H1 (cell line): ENCODE measurements at regions not wholly inside any gene's neighbourhood (a gene's known extent, or its start where the extent isn't known, plus 50 kb on each side); places are given as distances from the start of the nearest gene placed in this dataset.
A peak's percentile ranks its signal among the peaks of the same experiment; 100 is the strongest.

Source experiments
- CTCF ChIA-PET: fragments of 300-600 bp; sonication (Branson Sonifier 250); formaldehyde crosslinking; loops from one replicate; lab custom pipeline; 2021; ENCODE audit not compliant: partially characterized antibody; lab: Charles Lee
- POLR2A ChIA-PET: fragments of 300-600 bp; sonication (Branson Sonifier 250); formaldehyde crosslinking; loops from one replicate; lab custom pipeline; 2021; ENCODE audit warnings: inconsistent platforms; ENCODE audit not compliant: partially characterized antibody; lab: Charles Lee
- DNase-seq, 2 experiments: peaks; one replicate each; pipeline versions ENCODE4 v3.0.0 to v3.0.0-alpha.2; 2010 to 2022; ENCODE audit warnings: low spot score in 2 of 2, low read depth in 1 of 2, mixed read lengths in 1 of 2
- FAIRE-seq: peaks from 2 replicates; lab custom pipeline; 2011; peaks lifted over from hg19 to GRCh38; lab: Jason Lieb, UNC
- H2AFZ ChIP-seq: 2 replicates; pipeline ENCODE4 v1.8.1; 2012; ENCODE audit warnings: low read length, inconsistent platforms
- H2AK5ac ChIP-seq: 2 replicates; pipeline ENCODE4 v1.6.1; 2013; ENCODE audit warnings: low read depth, low read length
- H2BK120ac ChIP-seq: replicated peaks from 2 replicates; pipeline ENCODE3; 2013; ENCODE audit warnings: low read depth, low read length, inconsistent platforms
- H2BK12ac ChIP-seq: 2 replicates; pipeline ENCODE4 v1.6.1; 2013; ENCODE audit warnings: low read depth, low read length
- H2BK15ac ChIP-seq: 2 replicates; pipeline ENCODE4 v1.6.1; 2013; ENCODE audit warnings: low read length
- H2BK20ac ChIP-seq: 2 replicates; pipeline ENCODE4 v1.6.1; 2013; ENCODE audit warnings: low read length
- H2BK5ac ChIP-seq: 2 replicates; pipeline ENCODE4 v1.6.1; 2013; ENCODE audit warnings: low read depth, low read length
- H3K14ac ChIP-seq: 2 replicates; pipeline ENCODE4 v1.6.1; 2013; ENCODE audit warnings: inconsistent platforms; ENCODE audit not compliant: insufficient read length
- H3K18ac ChIP-seq: 2 replicates; pipeline ENCODE4 v1.6.1; 2013; ENCODE audit warnings: low read length; ENCODE audit errors: extremely low read depth
- H3K23ac ChIP-seq: 2 replicates; pipeline ENCODE4 v1.6.1; 2013; ENCODE audit warnings: inconsistent platforms; ENCODE audit not compliant: insufficient read length
- H3K23me2 ChIP-seq: 2 replicates; pipeline ENCODE4 v1.6.1; 2013; ENCODE audit warnings: low read depth, low read length
- H3K27ac ChIP-seq: 2 replicates; pipeline ENCODE4 v1.6.1; 2011; ENCODE audit warnings: low read depth, low read length, inconsistent platforms
- H3K27me3 ChIP-seq, 4 experiments: replicated peaks in 1 of 4; 1 replicate in 1 of 4; 2 replicates in 3 of 4; pipeline versions ENCODE4 v1.6.1 to v1.8.1; 2011 to 2013; ENCODE audit warnings: low read length in 3 of 4, mild to moderate bottlenecking in 3 of 4, inconsistent platforms in 2 of 4, mixed read lengths in 2 of 4, moderate library complexity in 1 of 4; ENCODE audit not compliant: control insufficient read depth in 3 of 4, insufficient read depth in 3 of 4; ENCODE audit errors: extremely low read depth in 1 of 4
- H3K36me3 ChIP-seq, 4 experiments: 2 replicates each; pipeline versions ENCODE4 v1.6.1 to v1.8.1; 2011 to 2013; ENCODE audit warnings: mild to moderate bottlenecking in 4 of 4, low read length in 3 of 4, moderate library complexity in 2 of 4, control low read depth in 1 of 4, inconsistent platforms in 1 of 4; ENCODE audit not compliant: insufficient read depth in 4 of 4, control insufficient read depth in 2 of 4
- H3K4ac ChIP-seq: replicated peaks from 2 replicates; pipeline ENCODE3; 2013; ENCODE audit warnings: low read length, low read depth, mixed read lengths, inconsistent platforms; ENCODE audit not compliant: insufficient read length
- H3K4me1 ChIP-seq, 4 experiments: replicated peaks in 1 of 4; 1 replicate in 1 of 4; 2 replicates in 3 of 4; pipeline versions ENCODE4 v1.6.1 to v1.8.1; 2011 to 2013; ENCODE audit warnings: low read length in 3 of 4, inconsistent platforms in 2 of 4, mixed read lengths in 1 of 4; ENCODE audit not compliant: insufficient read depth in 4 of 4, control insufficient read depth in 3 of 4
- H3K4me2 ChIP-seq, 2 experiments: 2 replicates each; pipeline versions ENCODE4 v1.6.1 to v1.8.1; 2011 to 2013; ENCODE audit warnings: low read depth in 2 of 2, low read length in 2 of 2, control low read depth in 1 of 2, inconsistent platforms in 1 of 2, mild to moderate bottlenecking in 1 of 2; ENCODE audit not compliant: insufficient read depth in 1 of 2
- H3K4me3 ChIP-seq, 4 experiments: fragments of 200-600, 300-600 bp in 1 of 4; sonication (generic), shearing (Covaris generic), sonication (Bioruptor Twin) in 1 of 4; 2 replicates each; pipeline versions ENCODE4 v1.5.1 to v1.8.1; 2011 to 2016; ENCODE audit warnings: low read length in 4 of 4, low read depth in 3 of 4, control low read depth in 2 of 4, inconsistent platforms in 2 of 4, mild to moderate bottlenecking in 2 of 4, mixed read lengths in 1 of 4, moderate library complexity in 1 of 4; ENCODE audit not compliant: insufficient read depth in 2 of 4; ENCODE audit errors: extremely low read depth in 1 of 4
- H3K56ac ChIP-seq: replicated peaks from 2 replicates; pipeline ENCODE3; 2013; ENCODE audit warnings: low read depth, mild to moderate bottlenecking, mixed read lengths, low read length, inconsistent platforms; ENCODE audit not compliant: insufficient read length
- H3K79me1 ChIP-seq: 2 replicates; pipeline ENCODE4 v1.6.1; 2013; ENCODE audit warnings: low read depth, low read length, control low read depth
- H3K79me2 ChIP-seq, 2 experiments: 2 replicates each; pipeline versions ENCODE4 v1.6.1 to v1.8.1; 2012 to 2013; ENCODE audit warnings: low read length in 2 of 2, mild to moderate bottlenecking in 2 of 2, inconsistent platforms in 1 of 2; ENCODE audit not compliant: insufficient read depth in 2 of 2, control insufficient read depth in 1 of 2
- H3K9ac ChIP-seq, 4 experiments: replicated peaks in 1 of 4; 1 replicate in 1 of 4; 2 replicates in 3 of 4; pipeline versions ENCODE4 v1.6.1 to v1.8.1; 2011 to 2013; ENCODE audit warnings: low read depth in 3 of 4, low read length in 3 of 4, control low read depth in 2 of 4, mild to moderate bottlenecking in 2 of 4, moderate library complexity in 2 of 4, inconsistent platforms in 1 of 4; ENCODE audit errors: extremely low read depth in 1 of 4
- H3K9me3 ChIP-seq, 2 experiments: 2 replicates each; pipeline versions ENCODE4 v1.6.1 to v1.8.1; 2012 to 2013; ENCODE audit warnings: mild to moderate bottlenecking in 2 of 2, moderate library complexity in 2 of 2, control low read depth in 1 of 2, inconsistent platforms in 1 of 2, low read depth in 1 of 2, low read length in 1 of 2, mixed read lengths in 1 of 2; ENCODE audit not compliant: insufficient read depth in 2 of 2
- H4K20me1 ChIP-seq, 2 experiments: replicated peaks in 1 of 2; 2 replicates each; pipeline versions ENCODE3 to v1.8.1; 2011 to 2013; ENCODE audit warnings: inconsistent platforms in 2 of 2, low read length in 2 of 2, mild to moderate bottlenecking in 1 of 2; ENCODE audit not compliant: insufficient read depth in 2 of 2, control insufficient read depth in 1 of 2
- H4K5ac ChIP-seq: 2 replicates; pipeline ENCODE4 v1.6.1; 2013; ENCODE audit warnings: low read length, low read depth, mixed read lengths, inconsistent platforms; ENCODE audit not compliant: insufficient read length
- H4K8ac ChIP-seq: 2 replicates; pipeline ENCODE4 v1.8.0; 2013; ENCODE audit warnings: mild to moderate bottlenecking, moderate library complexity, low read length, inconsistent platforms; ENCODE audit not compliant: insufficient read depth; ENCODE audit errors: extremely low read depth
- H4K91ac ChIP-seq: replicated peaks from 2 replicates; pipeline ENCODE3; 2013; ENCODE audit warnings: low read length, mixed read lengths, inconsistent platforms; ENCODE audit not compliant: insufficient read length
- ATF3 ChIP-seq: IDR thresholded peaks from 2 replicates; pipeline ENCODE4 v1.6.1; 2011; ENCODE audit warnings: low read depth, mild to moderate bottlenecking, low read length; ENCODE audit not compliant: insufficient read depth
- CBX5 ChIP-seq: fragments of 300-800, 300-1000 bp; sonication (generic); IDR thresholded peaks from 2 replicates; pipeline ENCODE4 v1.7.1; 2016; ENCODE audit warnings: antibody characterized with exemption, low read length, low read depth
- CTBP2 ChIP-seq: IDR thresholded peaks from 2 replicates; pipeline ENCODE4 v1.7.0; 2011; ENCODE audit warnings: borderline replicate concordance, mild to moderate bottlenecking, moderate library complexity, mixed read lengths, low read length; ENCODE audit not compliant: insufficient read depth, insufficient read length
- HDAC2 ChIP-seq, 2 experiments: fragments of 300-600 bp in 1 of 2; sonication (generic) in 1 of 2; IDR thresholded peaks; 2 replicates each; pipeline ENCODE4 v1.6.1; 2011 to 2012; ENCODE audit warnings: low read depth in 2 of 2, low read length in 2 of 2, mild to moderate bottlenecking in 2 of 2, moderate library complexity in 2 of 2, borderline replicate concordance in 1 of 2, inconsistent platforms in 1 of 2
- KDM4A ChIP-seq: IDR thresholded peaks from one replicate; pipeline ENCODE4 v1.7.1; 2012; ENCODE audit warnings: low read depth, mild to moderate bottlenecking, moderate library complexity, low read length, inconsistent platforms; ENCODE audit not compliant: severe bottlenecking
- NANOG ChIP-seq: IDR thresholded peaks from 2 replicates; pipeline ENCODE4 v1.6.1; 2011; ENCODE audit warnings: low read length, low read depth, mild to moderate bottlenecking, inconsistent platforms; ENCODE audit not compliant: insufficient read depth, poor library complexity, severe bottlenecking
- RFX5 ChIP-seq: IDR thresholded peaks from 2 replicates; pipeline ENCODE4 v1.6.1; 2011; ENCODE audit warnings: low read depth, low read length, improper control_type of control experiment, borderline replicate concordance
- SIRT6 ChIP-seq: IDR thresholded peaks from one replicate; pipeline ENCODE4 v1.7.1; 2012; ENCODE audit warnings: low read length, inconsistent platforms
- SRF ChIP-seq: IDR thresholded peaks from 2 replicates; pipeline ENCODE4 v1.6.1; 2011; ENCODE audit warnings: mild to moderate bottlenecking, low read depth, low read length, moderate library complexity
- TAF7 ChIP-seq: optimal IDR thresholded peaks from 2 replicates; pipeline ENCODE3; 2011; ENCODE audit warnings: low read depth, mild to moderate bottlenecking, inconsistent platforms, low read length, moderate library complexity, borderline replicate concordance
- USF2 ChIP-seq: IDR thresholded peaks from 2 replicates; pipeline ENCODE4 v1.6.1; 2011; ENCODE audit warnings: low read length, improper control_type of control experiment
- WGBS, 2 experiments: shearing (Covaris generic) in 1 of 2; methylation state at CpG; one replicate each; pipeline versions ENCODE4 v1.1.6 to v1.1.7; 2013 to 2015; ENCODE audit warnings: low lambda C conversion rate in 2 of 2, mixed read lengths in 2 of 2, inconsistent platforms in 1 of 2, low coverage in 1 of 2, missing lambda C conversion rate in 1 of 2; ENCODE audit not compliant: insufficient replicate concordance in 2 of 2, insufficient coverage in 1 of 2, insufficient read length in 1 of 2; ENCODE audit errors: extremely low coverage in 1 of 2, missing lambda C conversion rate in 1 of 2; 5-methylcytosine and 5-hydroxymethylcytosine counted together

GRCh38 chr1:228804173-228804572, 68.9 kb downstream of the RHOU start:
- Histone ChIP-seq H3K14ac (no peak overlapping the region), H4K5ac (peak overlapping the region; percentile 16), H3K36me3 (no peaks in the 10 kb centered on the region), H3K18ac (peak overlapping the region; percentile 48; the same call in 1 of the 2 replicates), H2BK15ac (no peak overlapping the region), H3K9ac (no peak overlapping the region), H3K56ac (no peak overlapping the region), H3K4ac (peak overlapping the region; percentile 87), H3K79me1 (no peaks in the 10 kb centered on the region), H3K27ac (no peak overlapping the region), H2BK120ac (no peak overlapping the region), H3K4me2 (peak overlapping the region in 1 of 2 experiments; percentile 35; a peak in 1 of 4 replicates), H2BK20ac (no peak overlapping the region), H3K27me3 (no peaks in the 10 kb centered on the region), H3K4me1 (peaks cover 0 to 11% (median 5%) of the 10 kb centered on the region in 4 experiments; a peak in 4 of 7 replicates), H2BK5ac (peak overlapping the region; percentile 45; the same call in 1 of the 2 replicates), H4K91ac (peak overlapping the region; percentile 45), H4K8ac (no peak overlapping the region), H3K9me3 (no peaks in the 10 kb centered on the region), H3K23ac (no peak overlapping the region), H3K4me3 (no peak overlapping the region), H2AFZ (0 out of 2 replicates have a peak overlapping the region, but pooled peaks have one; percentile 84), H2BK12ac (peak overlapping the region; percentile 75; the same call in 1 of the 2 replicates), H2AK5ac (no peak overlapping the region), H3K79me2 (no peaks in the 10 kb centered on the region), H4K20me1 (no peaks in the 10 kb centered on the region), H3K23me2 (no peaks in the 10 kb centered on the region)
- DNase-seq = no peak
- FAIRE-seq = no peak
- ChIA-PET POLR2A (no interaction called here), CTCF (interaction anchor here (0.9 kb wide), 2 partner anchors 66 to 425 kb away, joined by 3 read pairs; no protein-coding TSS in a partner anchor)
- 75% methylated on average over 1 of the region's 1 CpG; no CpG with 5 or more reads in 1 of the 2 experiments for WGBS, 2 experiments
- TF ChIP-seq TAF7 (no peak), HDAC2 (IDR thresholded peaks at IDR 0.05; ENCODE audit: borderline replicate concordance in 1 of 2, low read depth in 2 of 2, low read length in 2 of 2) (no peak), CTBP2 (no peak), SRF (no peak), RFX5 (no peak), USF2 (no peak), ATF3 (no peak), SIRT6 (no peak), CBX5 (no peak), NANOG (no peak), KDM4A (no peak)
